GM12864 (cell line): ENCODE measurements at regions not wholly inside any gene's neighbourhood (a gene's known extent, or its start where the extent isn't known, plus 50 kb on each side); places are given as distances from the start of the nearest gene placed in this dataset.

Experiments used
- DNase-seq: peaks from one replicate; pipeline ENCODE4 v3.0.0-alpha.2; 2011; ENCODE audit warnings: low read depth
- H3K4me3 ChIP-seq: 2 replicates; pipeline ENCODE4 v1.5.1; 2011; ENCODE audit warnings: mild to moderate bottlenecking, low read depth, low read length, control low read depth
- CTCF ChIP-seq: IDR thresholded peaks from 2 replicates; pipeline ENCODE4 v1.5.1; 2011; ENCODE audit warnings: low read depth, mild to moderate bottlenecking, moderate library complexity, low read length, control low read depth, inconsistent platforms; ENCODE audit errors: missing control alignments

DNA sequence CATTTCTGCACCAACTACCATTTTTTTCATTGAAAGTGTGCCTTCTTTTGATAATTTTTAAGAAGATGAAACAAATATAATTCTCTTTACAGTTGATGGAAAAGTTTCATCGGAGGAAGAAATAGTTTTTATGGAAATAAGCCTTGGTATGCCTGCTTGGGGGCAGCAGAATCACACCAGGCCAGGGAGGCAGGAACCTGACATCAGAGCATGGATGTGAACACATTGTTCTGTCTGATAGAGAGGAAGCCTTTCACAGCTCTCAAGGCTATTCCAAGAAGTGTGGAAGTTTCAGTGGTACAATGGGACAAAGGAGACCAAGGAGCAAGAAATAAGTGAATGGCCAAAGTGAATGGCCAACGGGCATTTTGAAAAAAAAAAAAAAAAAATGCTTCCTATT lies 162.2 kb upstream of the KCNK2 start:
- no peak for TF ChIP-seq CTCF
- DNase-seq: no peak
- H3K4me3 ChIP-seq: no peak overlapping the region

DNA sequence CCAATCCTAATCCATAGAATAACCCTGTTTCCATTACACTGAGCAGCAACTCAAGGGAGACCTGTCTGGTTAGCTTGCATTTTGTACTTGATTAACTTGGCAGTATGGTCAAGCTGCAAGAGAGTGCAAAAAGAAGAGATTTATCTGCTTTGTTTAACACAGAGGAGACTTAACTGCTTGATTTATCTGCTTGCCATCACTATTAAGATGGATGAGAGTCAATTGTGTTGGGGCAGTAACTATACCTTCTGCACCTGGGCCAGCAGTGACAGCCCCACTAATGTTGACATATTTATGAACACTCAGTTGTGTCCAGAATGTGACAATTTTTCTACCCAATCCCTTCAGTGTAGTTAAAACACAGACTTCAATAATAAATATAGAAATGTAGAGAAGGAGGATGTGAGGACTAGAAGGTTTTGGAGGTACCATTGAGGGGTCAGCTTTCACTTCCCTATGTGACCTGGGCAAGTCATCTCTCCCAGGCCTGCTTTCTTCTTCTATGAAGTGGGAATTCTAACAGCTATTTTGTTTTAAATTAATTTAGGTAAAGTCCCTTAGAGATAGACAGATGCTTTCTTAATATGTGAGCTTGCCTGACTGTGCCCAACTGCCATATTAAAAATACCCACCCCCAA lies 159.1 kb upstream of the KCNK2 start:
- TF ChIP-seq CTCF: no peak
- no peak for DNase-seq
- H3K4me3 ChIP-seq: no peak overlapping the region

DNA sequence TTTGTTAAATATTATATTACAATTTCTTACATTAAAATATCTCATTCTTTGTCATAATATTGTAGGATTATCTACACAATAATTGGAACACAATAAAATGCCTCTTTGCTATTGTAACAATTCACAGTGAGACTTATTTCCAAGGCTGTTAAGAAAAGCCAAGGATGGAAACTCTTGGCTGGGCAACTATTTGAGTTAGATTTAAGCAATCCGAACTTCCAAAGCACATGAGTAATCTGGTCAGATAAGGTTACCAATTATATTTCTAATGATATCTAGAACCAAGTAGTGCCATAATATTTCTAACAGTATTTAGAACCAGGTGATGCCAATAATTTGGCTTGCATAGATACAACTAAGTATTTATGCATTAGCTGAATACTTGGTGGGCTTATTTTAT lies 154.7 kb upstream of the KCNK2 start:
- no peak for TF ChIP-seq CTCF
- no peak overlapping the region for H3K4me3 ChIP-seq
- DNase-seq: no peak

- TF ChIP-seq CTCF: no peak
- DNase-seq: no peak
- H3K4me3 ChIP-seq: no peak overlapping the region
These were observed 154.0 kb upstream of the KCNK2 start for GRCh38 chr1:214928574-214928973.

DNA sequence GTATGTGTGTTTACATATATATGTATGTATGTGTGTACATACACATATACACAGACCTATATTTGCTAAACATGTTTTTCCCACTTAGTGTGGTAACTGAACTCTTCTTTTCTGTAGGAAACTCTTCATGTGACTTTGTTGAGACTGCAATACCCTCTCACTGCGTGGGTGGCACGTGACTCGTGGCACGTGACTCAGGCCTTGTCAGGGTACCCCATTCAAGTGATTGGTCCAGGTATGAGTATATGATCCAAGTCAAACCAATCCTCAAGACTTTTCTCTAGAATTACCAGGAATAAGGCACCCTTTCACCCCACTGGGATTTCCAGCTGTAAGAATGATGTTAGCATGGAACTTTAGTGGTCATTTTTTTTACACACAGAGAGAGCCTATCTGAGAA lies 149.2 kb upstream of the KCNK2 start:
- TF ChIP-seq CTCF: no peak
- no peak for DNase-seq
- no peak overlapping the region for H3K4me3 ChIP-seq

DNA sequence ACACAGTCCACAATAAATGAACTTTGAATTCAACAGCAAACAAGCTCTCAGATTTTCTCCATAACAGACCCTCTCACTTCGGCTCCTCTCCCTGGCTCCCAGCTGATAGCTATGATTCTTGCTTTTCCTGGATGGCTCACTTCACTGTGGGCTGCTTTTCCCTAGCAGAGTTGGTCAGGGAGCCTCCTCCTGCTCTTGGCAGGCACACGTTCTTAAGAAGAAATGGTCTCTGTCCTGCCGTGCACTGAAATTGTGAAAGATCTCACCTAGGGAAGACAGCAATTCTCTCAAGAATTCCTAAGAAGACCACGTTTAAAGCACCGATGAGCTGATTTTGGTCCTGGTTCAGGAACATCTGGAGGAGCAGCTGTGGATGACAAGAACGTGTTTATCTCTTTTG lies 148.5 kb upstream of the KCNK2 start:
- no peak for DNase-seq
- TF ChIP-seq CTCF: no peak
- no peak overlapping the region for H3K4me3 ChIP-seq

GRCh38 chr1:214935258-214935657 lies 147.3 kb upstream of the KCNK2 start:
- DNase-seq: no peak
- no peak for TF ChIP-seq CTCF
- no peak overlapping the region for H3K4me3 ChIP-seq
